ENCODE measurements at regions not wholly inside any gene's neighbourhood (a gene's known extent, or its start where the extent isn't known, plus 50 kb on each side); places are given as distances from the start of the nearest gene placed in this dataset.

GRCh38 chr14:101234244-101234937 lies 326.9 kb upstream of the DIO3 start:
- DNase-seq: no peak

GRCh38 chr14:101234999-101235334 lies 326.3 kb upstream of the DIO3 start:
- no peak for DNase-seq

GRCh38 chr14:101235335-101236103 lies 325.8 kb upstream of the DIO3 start:
- DNase-seq: peak; percentile 8

- DNase-seq: no peak
These were observed 324.6 kb upstream of the DIO3 start for GRCh38 chr14:101236496-101237251.

GRCh38 chr14:101237252-101237616 lies 324.1 kb upstream of the DIO3 start:
- no peak for DNase-seq

DNA sequence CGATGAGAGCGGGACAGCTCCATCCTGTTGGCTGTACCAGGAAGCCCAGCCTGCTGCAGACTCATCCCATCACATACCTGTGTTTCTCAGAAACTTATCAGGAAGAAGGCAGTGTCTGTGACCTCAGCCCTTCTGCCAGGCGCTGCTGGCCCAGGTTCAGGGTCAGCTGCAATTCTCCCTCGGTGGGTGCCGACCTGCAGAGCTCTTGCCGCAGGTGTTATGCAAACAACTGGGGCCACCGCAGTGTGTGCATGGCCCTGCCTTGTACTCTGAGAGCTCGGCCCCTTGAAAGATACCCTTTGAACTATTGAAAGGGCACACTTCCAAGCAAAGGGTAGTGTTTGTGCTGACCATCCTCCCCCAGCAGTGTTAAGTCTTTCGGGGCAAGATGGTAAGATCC lies 322.2 kb upstream of the DIO3 start:
- DNase-seq: no peak

DNA sequence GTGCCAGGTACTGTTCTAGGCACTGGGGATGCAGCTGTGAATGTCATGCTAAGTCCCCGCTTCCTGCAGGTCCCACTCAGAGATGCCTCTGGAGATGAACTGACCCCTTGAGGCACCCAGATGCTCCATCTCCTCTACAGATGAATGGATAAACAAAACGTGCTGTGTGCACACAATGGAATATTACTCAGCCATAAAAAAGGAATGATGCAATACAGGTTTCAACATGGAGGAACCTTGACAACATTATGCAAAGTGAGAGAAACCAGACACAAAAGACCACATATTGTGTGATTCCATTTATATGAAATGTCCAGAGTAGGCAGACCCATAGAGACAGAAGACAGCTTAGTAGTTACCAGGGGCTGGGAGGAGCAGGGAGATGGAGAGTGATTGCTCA lies 320.1 kb upstream of the DIO3 start:
- no peak for DNase-seq

GRCh38 chr14:101241807-101242278 lies 319.5 kb upstream of the DIO3 start:
- no peak for DNase-seq

GRCh38 chr14:101242442-101243385 lies 318.6 kb upstream of the DIO3 start:
- no peak for DNase-seq

- no peak for DNase-seq
These were observed 317.5 kb upstream of the DIO3 start for GRCh38 chr14:101243587-101244338.

- DNase-seq: no peak
These were observed 314.1 kb upstream of the DIO3 start for GRCh38 chr14:101246894-101247841.

DNA sequence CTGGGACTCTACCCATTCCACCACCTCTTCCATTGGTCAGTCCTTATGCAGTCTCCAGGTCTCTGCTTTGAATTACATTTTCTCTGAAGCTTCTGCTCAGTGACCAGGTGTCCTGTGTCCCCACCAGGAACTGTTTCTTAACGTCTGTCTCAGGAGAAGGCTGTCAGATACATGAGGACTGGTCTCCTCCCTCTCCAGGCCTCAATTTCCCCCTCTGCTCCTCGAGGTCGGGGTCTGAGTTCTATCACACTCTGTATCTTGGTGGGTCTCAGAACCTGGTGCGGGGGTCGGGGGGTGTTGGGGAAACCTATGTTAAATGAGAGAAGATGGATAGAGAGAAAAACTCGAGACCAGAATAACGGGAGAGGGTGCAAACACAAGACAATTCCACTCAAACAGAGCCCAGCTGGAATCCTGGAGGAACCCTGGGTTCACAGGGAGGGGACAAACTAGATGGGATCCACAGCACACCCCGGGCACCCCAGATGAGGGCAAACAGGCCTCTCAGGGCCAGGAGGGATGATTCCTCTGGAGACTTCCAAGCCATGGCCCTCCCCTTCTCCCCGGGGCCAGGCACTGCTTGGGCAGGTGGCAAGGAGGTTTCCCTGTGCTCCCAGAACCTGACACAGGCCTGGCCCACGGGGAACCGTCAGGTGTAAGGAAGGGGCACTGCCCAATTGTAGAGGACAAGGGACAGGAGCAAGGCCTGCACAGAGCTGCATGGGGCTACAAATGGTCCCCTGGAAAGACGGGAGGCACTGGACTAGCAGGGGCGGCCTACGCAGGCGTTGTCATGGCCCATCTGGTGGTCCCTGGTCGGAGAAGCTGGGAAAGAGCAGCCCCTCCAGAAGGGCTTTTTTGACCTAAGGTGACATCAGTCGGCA lies 313.2 kb upstream of the DIO3 start:
- DNase-seq: no peak

DNA sequence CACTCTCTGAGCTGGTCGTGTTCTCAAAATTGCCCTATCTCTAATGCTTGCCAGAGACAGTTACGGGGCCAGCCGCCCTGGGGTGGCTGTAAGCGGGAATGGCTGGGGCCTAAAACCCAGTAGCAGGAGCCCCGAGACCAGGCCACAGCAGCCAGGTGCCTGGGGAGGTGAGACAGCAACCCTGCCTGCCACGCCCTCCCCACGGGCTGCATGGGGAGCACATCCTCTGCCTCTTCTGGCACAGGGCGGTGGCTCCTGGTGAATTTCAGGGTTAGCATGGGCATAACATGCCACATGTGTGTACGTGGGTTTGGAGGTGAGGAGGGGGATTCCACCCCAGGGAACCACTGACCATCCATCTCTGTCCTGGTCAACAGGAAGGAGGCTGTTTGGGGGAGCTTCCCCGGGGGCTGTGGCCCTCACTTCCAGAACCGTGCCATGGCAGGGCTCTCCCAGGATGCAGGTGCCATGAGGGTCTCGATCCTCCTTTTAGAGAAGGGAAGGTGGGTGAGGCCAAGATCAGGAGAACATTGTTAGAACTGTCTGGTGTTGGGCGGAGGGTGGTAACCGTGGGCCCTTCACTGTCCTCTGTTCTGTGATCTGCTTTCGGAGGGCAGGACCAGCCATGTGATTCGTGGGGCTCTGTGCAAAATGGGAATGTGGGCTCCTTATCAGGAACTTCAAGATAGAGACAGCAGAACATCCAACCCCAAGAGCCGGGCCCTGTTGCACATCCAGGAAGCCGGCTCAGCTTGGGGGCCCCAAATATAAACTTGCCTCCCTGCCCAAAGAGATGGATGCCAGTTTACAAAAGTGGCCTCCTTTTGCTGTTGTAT lies 312.2 kb upstream of the DIO3 start:
- DNase-seq: no peak

GRCh38 chr14:101249676-101250036 lies 311.6 kb upstream of the DIO3 start:
- no peak for DNase-seq

- no peak for DNase-seq
These were observed 310.9 kb upstream of the DIO3 start for GRCh38 chr14:101250336-101250947.

GRCh38 chr14:101250948-101251811 lies 310.1 kb upstream of the DIO3 start:
- no peak for DNase-seq

DNA sequence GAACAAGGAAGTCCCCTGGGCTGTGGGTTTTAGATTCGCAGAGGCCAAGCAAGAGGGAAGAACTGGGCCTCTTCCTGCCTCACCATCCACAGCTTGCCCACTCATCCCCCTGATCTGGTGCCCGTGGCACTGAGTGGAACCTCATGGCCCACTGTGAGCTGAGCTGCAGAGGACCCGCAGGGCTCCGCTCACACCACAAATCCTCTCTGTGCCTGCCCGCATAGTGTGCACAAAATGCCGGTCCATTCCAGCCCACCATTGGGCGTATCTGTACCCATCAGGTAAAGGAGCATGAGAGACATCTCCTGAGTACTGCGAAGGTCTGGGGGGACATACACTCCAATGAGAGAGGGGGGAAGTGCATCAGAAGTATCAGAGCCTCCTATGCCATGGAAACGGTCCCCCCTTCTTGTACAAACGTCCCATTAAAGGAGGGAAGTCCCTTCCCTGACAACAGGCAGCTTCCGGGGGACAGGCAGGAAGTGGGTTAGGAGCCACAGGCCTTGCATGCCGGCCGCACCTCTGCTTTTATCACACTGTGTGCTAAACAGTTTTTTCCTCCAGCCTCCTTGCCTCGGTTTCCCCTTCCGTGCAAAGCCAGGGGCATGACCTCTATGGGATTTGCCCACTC lies 309.4 kb upstream of the DIO3 start:
- no peak for DNase-seq

Data from NCI-H2029 (cell line).